ENCODE measurements at regions not wholly inside any gene's neighbourhood (a gene's known extent, or its start where the extent isn't known, plus 50 kb on each side); places are given as distances from the start of the nearest gene placed in this dataset.
"Not testable (repeated sequence)": the region's sequence is repeated elsewhere in the genome, so short reads cannot be mapped to it uniquely, and the experiment has no call there.

- Mint-ChIP-seq H3K36me3 (ENCODE audit: insufficient read depth) (no peaks in the 10 kb centered on the region), H3K4me3 (no peak overlapping the region)
Observed at GRCh38 chr2:11936761-11937160, 190.3 kb downstream of the LPIN1 start.

GRCh38 chr2:11938196-11938595 lies 191.8 kb downstream of the LPIN1 start:
- DNase-seq (no peak), ATAC-seq (no peak)
- H3K9me3 Mint-ChIP-seq: no peaks in the 10 kb centered on the region
- H3K27me3 Mint-ChIP-seq (ENCODE audit: low read depth): no peaks in the 10 kb centered on the region
- H3K4me1 Mint-ChIP-seq (ENCODE audit: low read depth): peaks cover 8% of the 10 kb centered on the region
- no peaks in the 10 kb centered on the region for H3K36me3 Mint-ChIP-seq (ENCODE audit: insufficient read depth)
- H3K4me3 Mint-ChIP-seq: no peak overlapping the region

More at GRCh38 chr2:11936761-11937160, 190.3 kb downstream of the LPIN1 start:
- no peaks in the 10 kb centered on the region for H3K27me3 Mint-ChIP-seq (ENCODE audit: low read depth)
- peaks cover 14% of the 10 kb centered on the region for H3K4me1 Mint-ChIP-seq (ENCODE audit: low read depth)
- DNase-seq (no peak), ATAC-seq (no peak)
- H3K9me3 Mint-ChIP-seq: no peaks in the 10 kb centered on the region

GRCh38 chr2:11939523-11939922 lies 193.1 kb downstream of the LPIN1 start:
- H3K36me3 Mint-ChIP-seq (ENCODE audit: insufficient read depth): no peaks in the 10 kb centered on the region
- peaks cover 6% of the 10 kb centered on the region for H3K4me1 Mint-ChIP-seq (ENCODE audit: low read depth)
- H3K4me3 Mint-ChIP-seq: no peak overlapping the region
- H3K27me3 Mint-ChIP-seq (ENCODE audit: low read depth): no peaks in the 10 kb centered on the region
- ATAC-seq (no peak), DNase-seq (no peak)
- no peaks in the 10 kb centered on the region for H3K9me3 Mint-ChIP-seq

- no peak for DNase-seq
Observed at GRCh38 chr2:11940121-11940743, 193.8 kb downstream of the LPIN1 start.

GRCh38 chr2:11940799-11941198 lies 194.4 kb downstream of the LPIN1 start:
- ATAC-seq: no peak
- Mint-ChIP-seq H3K4me1 (ENCODE audit: low read depth) (peaks cover 16% of the 10 kb centered on the region), H3K9me3 (no peaks in the 10 kb centered on the region), H3K27me3 (ENCODE audit: low read depth) (no peaks in the 10 kb centered on the region), H3K4me3 (no peak overlapping the region), H3K36me3 (ENCODE audit: insufficient read depth) (no peaks in the 10 kb centered on the region)
- DNase-seq: no peak

More at GRCh38 chr2:11940121-11940743, 193.8 kb downstream of the LPIN1 start:
- Mint-ChIP-seq H3K27me3 (ENCODE audit: low read depth) (no peaks in the 10 kb centered on the region), H3K4me1 (ENCODE audit: low read depth) (peaks cover 12% of the 10 kb centered on the region), H3K4me3 (no peak overlapping the region), H3K9me3 (no peaks in the 10 kb centered on the region), H3K36me3 (ENCODE audit: insufficient read depth) (no peaks in the 10 kb centered on the region)
- no peak for ATAC-seq

GRCh38 chr2:11941201-11942177 lies 195.1 kb downstream of the LPIN1 start:
- DNase-seq: no peak
- Mint-ChIP-seq H3K27me3 (ENCODE audit: low read depth) (no peaks in the 10 kb centered on the region), H3K4me3 (no peak overlapping the region), H3K4me1 (ENCODE audit: low read depth) (peaks cover 18% of the 10 kb centered on the region), H3K36me3 (ENCODE audit: insufficient read depth) (no peaks in the 10 kb centered on the region), H3K9me3 (no peaks in the 10 kb centered on the region)
- ATAC-seq: no peak

GRCh38 chr2:11942178-11942569 lies 195.7 kb downstream of the LPIN1 start:
- Mint-ChIP-seq H3K36me3 (ENCODE audit: insufficient read depth) (no peaks in the 10 kb centered on the region), H3K4me1 (ENCODE audit: low read depth) (peaks cover 18% of the 10 kb centered on the region), H3K9me3 (peaks cover 2% of the 10 kb centered on the region), H3K27me3 (ENCODE audit: low read depth) (no peaks in the 10 kb centered on the region), H3K4me3 (no peak overlapping the region)
- no peak for ATAC-seq
- DNase-seq: no peak

GRCh38 chr2:11944311-11944710 lies 197.9 kb downstream of the LPIN1 start:
- Mint-ChIP-seq H3K27me3 (ENCODE audit: low read depth) (no peaks in the 10 kb centered on the region), H3K36me3 (ENCODE audit: insufficient read depth) (no peaks in the 10 kb centered on the region), H3K4me3 (no peak overlapping the region), H3K9me3 (peaks cover 4% of the 10 kb centered on the region), H3K4me1 (ENCODE audit: low read depth) (peaks cover 18% of the 10 kb centered on the region)
- ATAC-seq: no peak
- DNase-seq: no peak

- DNase-seq: no peak
- Mint-ChIP-seq H3K9me3 (peaks cover 4% of the 10 kb centered on the region), H3K36me3 (ENCODE audit: insufficient read depth) (no peaks in the 10 kb centered on the region), H3K27me3 (ENCODE audit: low read depth) (no peaks in the 10 kb centered on the region), H3K4me1 (ENCODE audit: low read depth) (peaks cover 18% of the 10 kb centered on the region), H3K4me3 (peak overlapping the region; percentile 71)
- peak; percentile 72 to 85 for ATAC-seq
Observed at GRCh38 chr2:11945139-11946126, 199.0 kb downstream of the LPIN1 start.

- Mint-ChIP-seq H3K4me3 (no peak overlapping the region), H3K36me3 (ENCODE audit: insufficient read depth) (no peaks in the 10 kb centered on the region), H3K4me1 (ENCODE audit: low read depth) (peaks cover 18% of the 10 kb centered on the region), H3K9me3 (peaks cover 4% of the 10 kb centered on the region), H3K27me3 (ENCODE audit: low read depth) (no peaks in the 10 kb centered on the region)
- ATAC-seq (no peak), DNase-seq (no peak)
Observed at GRCh38 chr2:11947956-11948355, 201.5 kb downstream of the LPIN1 start.

GRCh38 chr2:11949732-11950523 lies 203.5 kb downstream of the LPIN1 start:
- no peak for DNase-seq
- no peak for ATAC-seq
- Mint-ChIP-seq H3K9me3 (peaks cover 7% of the 10 kb centered on the region), H3K4me3 (no peak overlapping the region), H3K4me1 (ENCODE audit: low read depth) (peaks cover 14% of the 10 kb centered on the region), H3K27me3 (ENCODE audit: low read depth) (peaks cover 11% of the 10 kb centered on the region), H3K36me3 (ENCODE audit: insufficient read depth) (no peaks in the 10 kb centered on the region)

GRCh38 chr2:11950896-11951295 lies 204.5 kb downstream of the LPIN1 start:
- Mint-ChIP-seq H3K27me3 (ENCODE audit: low read depth) (peaks cover 18% of the 10 kb centered on the region), H3K4me3 (no peak overlapping the region), H3K4me1 (ENCODE audit: low read depth) (peaks cover 6% of the 10 kb centered on the region), H3K36me3 (ENCODE audit: insufficient read depth) (no peaks in the 10 kb centered on the region), H3K9me3 (peaks cover 7% of the 10 kb centered on the region)
- no peak for DNase-seq
- ATAC-seq: no peak

- not testable (repeated sequence) for DNase-seq; H3K4me3 Mint-ChIP-seq; H3K36me3 Mint-ChIP-seq (ENCODE audit: insufficient read depth); H3K9me3 Mint-ChIP-seq; ATAC-seq; H3K4me1 Mint-ChIP-seq (ENCODE audit: low read depth)
- H3K27me3 Mint-ChIP-seq (ENCODE audit: low read depth): peaks cover 18% of the 10 kb centered on the region
Observed at GRCh38 chr2:11951492-11951891, 205.1 kb downstream of the LPIN1 start.

All from activated T-cell treated with anti-CD3 and anti-CD28 coated beads, Interleukin-2, amount 50 U/mL, for 4 hours (primary cell).